GM12878 (cell line): ENCODE measurements at regions not wholly inside any gene's neighbourhood (a gene's known extent, or its start where the extent isn't known, plus 50 kb on each side); places are given as distances from the start of the nearest gene placed in this dataset.

Source experiments
- ATAC-seq: fragments of 200-7000 bp; cut with Tn5 transposase; 3 replicates; pipeline ENCODE4 v1.9.1; 2020; ENCODE audit warnings: mild to moderate bottlenecking, moderate library complexity
- BruUV-seq: library from RNA; stranded (reverse); fragments of 400-500 nt; replicated peaks from 2 replicates; lab custom pipeline; 2021; lab: Mats Ljungman, UMichigan
- CTCF ChIA-PET: fragments of 300-600 bp; sonication (Branson Sonifier 250); formaldehyde crosslinking; extraction: SDS; loops from one replicate; lab custom pipeline; 2021; ENCODE audit warnings: inconsistent platforms; lab: Yijun Ruan, JAX
- POLR2A ChIA-PET: fragments of 350-600 bp; formaldehyde crosslinking; extraction: SDS; loops from one replicate; lab custom pipeline; 2021; ENCODE audit warnings: inconsistent platforms; lab: Charles Lee
- RAD21 ChIA-PET: fragments of 300-600 bp; sonication (Branson Sonifier 250); formaldehyde crosslinking; loops from one replicate; lab custom pipeline; 2023; ENCODE audit warnings: antibody characterized with exemption; ENCODE audit not compliant: unreplicated experiment; lab: Charles Lee
- SMC1A ChIA-PET: fragments of 300-600 bp; sonication (Branson Sonifier 250); formaldehyde crosslinking; loops from one replicate; lab custom pipeline; 2023; ENCODE audit not compliant: unreplicated experiment, uncharacterized antibody; lab: Charles Lee
- DNase-seq: peaks from one replicate; pipeline ENCODE4 v3.0.0-alpha.2; 2011; ENCODE audit warnings: low read depth, low spot score
- FAIRE-seq: peaks from 3 replicates; lab custom pipeline; 2011; peaks lifted over from hg19 to GRCh38; lab: Jason Lieb, UNC
- H2AFZ ChIP-seq: 2 replicates; pipeline ENCODE4 v1.6.0; 2011; ENCODE audit warnings: low read depth, low read length, control low read depth; ENCODE audit not compliant: control insufficient read depth
- H3K27ac ChIP-seq: 2 replicates; pipeline ENCODE4 v1.5.1; 2011; ENCODE audit warnings: control low read depth; ENCODE audit not compliant: control insufficient read depth, insufficient read depth
- H3K27me3 ChIP-seq, 2 experiments: replicated peaks in 1 of 2; 2 replicates each; pipeline versions ENCODE4 v1.6.0 to v1.6.1; 2011; ENCODE audit warnings: low read length in 1 of 2; ENCODE audit not compliant: control insufficient read depth in 2 of 2, insufficient read depth in 2 of 2
- H3K36me3 ChIP-seq, 2 experiments: 2 replicates each; pipeline ENCODE4 v1.5.1; 2011; ENCODE audit warnings: low read length in 1 of 2; ENCODE audit not compliant: control insufficient read depth in 2 of 2, insufficient read depth in 2 of 2
- H3K4me1 ChIP-seq: 2 replicates; pipeline ENCODE4 v1.6.1; 2011; ENCODE audit warnings: mild to moderate bottlenecking, low read length, moderate library complexity, mixed read lengths; ENCODE audit not compliant: control insufficient read depth, insufficient read depth
- H3K4me2 ChIP-seq: 2 replicates; pipeline ENCODE4 v1.6.0; 2011; ENCODE audit warnings: control low read depth; ENCODE audit not compliant: control insufficient read depth, insufficient read depth
- H3K4me3 ChIP-seq: fragments of 200-600 bp; sonication (generic); 2 replicates; pipeline ENCODE4 v1.5.1; 2016
- H3K79me2 ChIP-seq: 2 replicates; pipeline ENCODE4 v1.6.0; 2011; ENCODE audit warnings: low read length; ENCODE audit not compliant: control insufficient read depth, insufficient read depth
- H3K9ac ChIP-seq: 2 replicates; pipeline ENCODE4 v1.8.0; 2011; ENCODE audit warnings: low read length, control low read depth, mixed read lengths; ENCODE audit not compliant: control insufficient read depth, insufficient read depth
- H3K9me3 ChIP-seq: replicated peaks from 3 replicates; pipeline ENCODE4 v1.5.1; 2011; ENCODE audit warnings: mild to moderate bottlenecking, low read length; ENCODE audit not compliant: control insufficient read depth, insufficient read depth
- H4K20me1 ChIP-seq: 2 replicates; pipeline ENCODE4 v1.6.0; 2011; ENCODE audit not compliant: control insufficient read depth, insufficient read depth
- ATF7 ChIP-seq: fragments of 450-650 bp; IDR thresholded peaks from 2 replicates; pipeline ENCODE4 v1.6.1; 2016; ENCODE audit warnings: low read depth, mild to moderate bottlenecking
- BCL11A ChIP-seq: IDR thresholded peaks from 2 replicates; pipeline ENCODE4 v1.6.1; 2011; ENCODE audit warnings: low read depth, low read length
- MTA2 ChIP-seq: fragments of 450-650 bp; IDR thresholded peaks from 2 replicates; pipeline ENCODE4 v1.6.1; 2016; ENCODE audit warnings: low read depth, mild to moderate bottlenecking, moderate library complexity
- TARDBP ChIP-seq: IDR thresholded peaks from 2 replicates; pipeline ENCODE4 v1.6.1; 2016; ENCODE audit warnings: borderline replicate concordance
- ZNF217 ChIP-seq: fragments of 450-650 bp; IDR thresholded peaks from 2 replicates; pipeline ENCODE4 v1.6.1; 2017; ENCODE audit warnings: antibody characterized with exemption, mild to moderate bottlenecking
- WGBS: methylation state at CpG from one replicate; pipeline ENCODE4 v1.1.6; 2016; ENCODE audit warnings: low lambda C conversion rate; ENCODE audit not compliant: insufficient replicate concordance, insufficient coverage; ENCODE audit errors: missing lambda C conversion rate; 5-methylcytosine and 5-hydroxymethylcytosine counted together
- in situ Hi-C: fragments of 300-500 bp; cut with MboI; formaldehyde crosslinking; loops from 9 replicates; pipeline ENCODE4 v1.14.3; 2018; ENCODE audit warnings: mixed read lengths
- intact Hi-C: fragments of 100-400 bp; cut with micrococcal nuclease; formaldehyde crosslinking; loops from one replicate; pipeline ENCODE4 v1.14.2; 2022; ENCODE audit not compliant: unreplicated experiment
- TF ChIP-seq, protein P1 (sequence below): fragments of 450-650 bp; IDR thresholded peaks from 2 replicates; pipeline ENCODE4 v1.6.1; 2017; ENCODE audit warnings: low read depth, mild to moderate bottlenecking, moderate library complexity

DNA sequence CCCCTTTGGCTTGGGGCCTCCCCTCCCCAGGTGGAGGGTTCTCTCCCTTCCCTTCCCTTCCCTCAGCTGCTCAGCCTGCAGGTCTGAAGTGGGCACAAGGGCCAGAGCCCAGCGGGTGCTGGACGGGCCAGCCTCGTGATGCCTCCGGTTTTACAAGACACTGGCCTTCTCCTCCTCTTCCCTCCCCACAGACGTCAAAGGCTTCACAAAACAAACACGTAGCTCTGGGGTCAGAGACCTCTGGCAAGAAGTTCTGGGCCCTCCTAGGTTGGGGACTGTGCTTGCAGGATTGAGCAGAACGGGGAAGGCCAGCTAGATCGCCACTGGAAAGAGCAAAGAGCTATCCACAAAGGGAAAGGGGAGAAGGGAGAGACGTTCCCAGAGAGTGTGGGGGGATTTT, 81.4 kb upstream of the TPM1 start:
- no peak for TF ChIP-seq ZNF217
- TF ChIP-seq BCL11A: no peak
- no peak for TF ChIP-seq ATF7
- TF ChIP-seq, protein P1, sequence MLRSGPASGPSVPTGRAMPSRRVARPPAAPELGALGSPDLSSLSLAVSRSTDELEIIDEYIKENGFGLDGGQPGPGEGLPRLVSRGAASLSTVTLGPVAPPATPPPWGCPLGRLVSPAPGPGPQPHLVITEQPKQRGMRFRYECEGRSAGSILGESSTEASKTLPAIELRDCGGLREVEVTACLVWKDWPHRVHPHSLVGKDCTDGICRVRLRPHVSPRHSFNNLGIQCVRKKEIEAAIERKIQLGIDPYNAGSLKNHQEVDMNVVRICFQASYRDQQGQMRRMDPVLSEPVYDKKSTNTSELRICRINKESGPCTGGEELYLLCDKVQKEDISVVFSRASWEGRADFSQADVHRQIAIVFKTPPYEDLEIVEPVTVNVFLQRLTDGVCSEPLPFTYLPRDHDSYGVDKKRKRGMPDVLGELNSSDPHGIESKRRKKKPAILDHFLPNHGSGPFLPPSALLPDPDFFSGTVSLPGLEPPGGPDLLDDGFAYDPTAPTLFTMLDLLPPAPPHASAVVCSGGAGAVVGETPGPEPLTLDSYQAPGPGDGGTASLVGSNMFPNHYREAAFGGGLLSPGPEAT: no peak
- no peak for TF ChIP-seq TARDBP
- TF ChIP-seq MTA2: no peak
- intact Hi-C loops (no loop called here), in situ Hi-C loops (no loop called here)
- no peak for FAIRE-seq
- H3K36me3 ChIP-seq: no peaks in the 10 kb centered on the region
- no peaks in the 10 kb centered on the region for H3K79me2 ChIP-seq
- DNase-seq: no peak
- H4K20me1 ChIP-seq: no peaks in the 10 kb centered on the region
- no peaks in the 10 kb centered on the region for H3K9me3 ChIP-seq
- H3K4me3 ChIP-seq: no peak overlapping the region
- H3K4me2 ChIP-seq: no peak overlapping the region
- CTCF ChIA-PET: no interaction called here
- POLR2A ChIA-PET: interaction anchor here (0.6 kb wide), 1 partner anchor 178 kb away, joined by 3 read pairs; no protein-coding TSS in a partner anchor
- no peak overlapping the region for H3K9ac ChIP-seq
- SMC1A ChIA-PET: no interaction called here
- no peaks in the 10 kb centered on the region; a peak in 1 of 4 replicates for H3K27me3 ChIP-seq
- ATAC-seq: no peak
- RAD21 ChIA-PET: no interaction called here
- no peaks in the 10 kb centered on the region for H3K4me1 ChIP-seq
- H3K27ac ChIP-seq: no peak overlapping the region
- H2AFZ ChIP-seq: no peak overlapping the region
- no TSS peak for BruUV-seq
- 37% methylated on average over 9 of the region's 9 CpGs for WGBS
